ENCODE measurements at regions not wholly inside any gene's neighbourhood (a gene's known extent, or its start where the extent isn't known, plus 50 kb on each side); places are given as distances from the start of the nearest gene placed in this dataset.

GRCh38 chr21:43337901-43338655 lies 88.9 kb downstream of the SIK1 start:
- no peaks in the 10 kb centered on the region for H3K9me3 ChIP-seq (ENCODE audit: insufficient read depth, low read depth, low read length)
- no peaks in the 10 kb centered on the region for H3K36me3 ChIP-seq (ENCODE audit: insufficient read depth, low read depth, low read length)
- peaks cover 2% of the 10 kb centered on the region; the same call in 1 of the 2 replicates for H3K4me1 ChIP-seq (ENCODE audit: insufficient read depth, low read length)
- no peak overlapping the region for H3K27ac ChIP-seq (ENCODE audit: low read length)
- H3K27me3 ChIP-seq (ENCODE audit: insufficient read depth, low read length) = peaks cover 14% of the 10 kb centered on the region
- H3K9ac ChIP-seq (ENCODE audit: low read depth, low read length) = no peak overlapping the region
- no peak overlapping the region for H3K4me3 ChIP-seq (ENCODE audit: low read length)

- H3K9me3 ChIP-seq (ENCODE audit: insufficient read depth, low read depth, low read length) = no peaks in the 10 kb centered on the region
- peaks cover 3% of the 10 kb centered on the region; the same call in 1 of the 2 replicates for H3K4me1 ChIP-seq (ENCODE audit: insufficient read depth, low read length)
- no peak overlapping the region for H3K27ac ChIP-seq (ENCODE audit: low read length)
- H3K27me3 ChIP-seq (ENCODE audit: insufficient read depth, low read length) = peaks cover 14% of the 10 kb centered on the region
- no peak overlapping the region for H3K4me3 ChIP-seq (ENCODE audit: low read length)
- no peaks in the 10 kb centered on the region for H3K36me3 ChIP-seq (ENCODE audit: insufficient read depth, low read depth, low read length)
- H3K9ac ChIP-seq (ENCODE audit: low read depth, low read length) = no peak overlapping the region
Observed at GRCh38 chr21:43335119-43335518, 91.8 kb downstream of the SIK1 start.

- Histone ChIP-seq H3K9ac (ENCODE audit: low read depth, low read length) (no peak overlapping the region), H3K4me1 (ENCODE audit: insufficient read depth, low read length) (peaks cover 3% of the 10 kb centered on the region; the same call in 1 of the 2 replicates), H3K27ac (ENCODE audit: low read length) (no peak overlapping the region), H3K9me3 (ENCODE audit: insufficient read depth, low read depth, low read length) (no peaks in the 10 kb centered on the region), H3K4me3 (ENCODE audit: low read length) (no peak overlapping the region), H3K36me3 (ENCODE audit: insufficient read depth, low read depth, low read length) (no peaks in the 10 kb centered on the region), H3K27me3 (ENCODE audit: insufficient read depth, low read length) (peaks cover 14% of the 10 kb centered on the region)
Observed at GRCh38 chr21:43334214-43334958, 92.5 kb downstream of the SIK1 start.

- Histone ChIP-seq H3K9ac (ENCODE audit: low read depth, low read length) (peak overlapping the region; percentile 16; the same call in 1 of the 2 replicates), H3K9me3 (ENCODE audit: insufficient read depth, low read depth, low read length) (no peaks in the 10 kb centered on the region), H3K27ac (ENCODE audit: low read length) (no peak overlapping the region), H3K36me3 (ENCODE audit: insufficient read depth, low read depth, low read length) (no peaks in the 10 kb centered on the region), H3K4me3 (ENCODE audit: low read length) (peak overlapping the region; percentile 25; the same call in 1 of the 2 replicates), H3K4me1 (ENCODE audit: insufficient read depth, low read length) (peaks cover 4% of the 10 kb centered on the region; the same call in 1 of the 2 replicates), H3K27me3 (ENCODE audit: insufficient read depth, low read length) (peaks cover 14% of the 10 kb centered on the region)
Observed at GRCh38 chr21:43333298-43334062, 93.5 kb downstream of the SIK1 start.

GRCh38 chr21:43332861-43333297 lies 94.1 kb downstream of the SIK1 start:
- H3K4me3 ChIP-seq (ENCODE audit: low read length) = peak overlapping the region; percentile 25; the same call in 1 of the 2 replicates

GRCh38 chr21:43331962-43332828 lies 94.7 kb downstream of the SIK1 start:
- Histone ChIP-seq H3K27me3 (ENCODE audit: insufficient read depth, low read length) (peaks cover 14% of the 10 kb centered on the region), H3K4me1 (ENCODE audit: insufficient read depth, low read length) (peaks cover 7% of the 10 kb centered on the region; the same call in 1 of the 2 replicates), H3K4me3 (ENCODE audit: low read length) (no peak overlapping the region), H3K9ac (ENCODE audit: low read depth, low read length) (no peak overlapping the region), H3K27ac (ENCODE audit: low read length) (no peak overlapping the region), H3K36me3 (ENCODE audit: insufficient read depth, low read depth, low read length) (no peaks in the 10 kb centered on the region), H3K9me3 (ENCODE audit: insufficient read depth, low read depth, low read length) (no peaks in the 10 kb centered on the region)

More at GRCh38 chr21:43332861-43333297, 94.1 kb downstream of the SIK1 start:
- H3K36me3 ChIP-seq (ENCODE audit: insufficient read depth, low read depth, low read length) = no peaks in the 10 kb centered on the region
- peaks cover 14% of the 10 kb centered on the region for H3K27me3 ChIP-seq (ENCODE audit: insufficient read depth, low read length)
- no peak overlapping the region for H3K27ac ChIP-seq (ENCODE audit: low read length)
- H3K9me3 ChIP-seq (ENCODE audit: insufficient read depth, low read depth, low read length) = no peaks in the 10 kb centered on the region
- peak overlapping the region; percentile 16; the same call in 1 of the 2 replicates for H3K9ac ChIP-seq (ENCODE audit: low read depth, low read length)
- H3K4me1 ChIP-seq (ENCODE audit: insufficient read depth, low read length) = peaks cover 7% of the 10 kb centered on the region; the same call in 1 of the 2 replicates

- H3K27me3 ChIP-seq (ENCODE audit: insufficient read depth, low read length) = peaks cover 14% of the 10 kb centered on the region
- H3K9ac ChIP-seq (ENCODE audit: low read depth, low read length) = no peak overlapping the region
- H3K27ac ChIP-seq (ENCODE audit: low read length) = no peak overlapping the region
- H3K4me3 ChIP-seq (ENCODE audit: low read length) = no peak overlapping the region
- no peaks in the 10 kb centered on the region for H3K9me3 ChIP-seq (ENCODE audit: insufficient read depth, low read depth, low read length)
- peaks cover 7% of the 10 kb centered on the region; the same call in 1 of the 2 replicates for H3K4me1 ChIP-seq (ENCODE audit: insufficient read depth, low read length)
- H3K36me3 ChIP-seq (ENCODE audit: insufficient read depth, low read depth, low read length) = no peaks in the 10 kb centered on the region
Observed at GRCh38 chr21:43331111-43331961, 95.6 kb downstream of the SIK1 start.

- Histone ChIP-seq H3K4me1 (ENCODE audit: insufficient read depth, low read length) (peaks cover 7% of the 10 kb centered on the region; the same call in 1 of the 2 replicates), H3K27me3 (ENCODE audit: insufficient read depth, low read length) (peaks cover 14% of the 10 kb centered on the region), H3K9me3 (ENCODE audit: insufficient read depth, low read depth, low read length) (no peaks in the 10 kb centered on the region), H3K27ac (ENCODE audit: low read length) (no peak overlapping the region), H3K36me3 (ENCODE audit: insufficient read depth, low read depth, low read length) (no peaks in the 10 kb centered on the region), H3K4me3 (ENCODE audit: low read length) (no peak overlapping the region), H3K9ac (ENCODE audit: low read depth, low read length) (no peak overlapping the region)
Observed at GRCh38 chr21:43330306-43330881, 96.5 kb downstream of the SIK1 start.

GRCh38 chr21:43329711-43330269 lies 97.1 kb downstream of the SIK1 start:
- Histone ChIP-seq H3K4me1 (ENCODE audit: insufficient read depth, low read length) (peaks cover 7% of the 10 kb centered on the region; the same call in 1 of the 2 replicates), H3K27ac (ENCODE audit: low read length) (no peak overlapping the region)

More at GRCh38 chr21:43329711-43330269, 97.1 kb downstream of the SIK1 start:
- Histone ChIP-seq H3K27me3 (ENCODE audit: insufficient read depth, low read length) (peaks cover 14% of the 10 kb centered on the region), H3K9me3 (ENCODE audit: insufficient read depth, low read depth, low read length) (no peaks in the 10 kb centered on the region), H3K9ac (ENCODE audit: low read depth, low read length) (no peak overlapping the region), H3K4me3 (ENCODE audit: low read length) (no peak overlapping the region), H3K36me3 (ENCODE audit: insufficient read depth, low read depth, low read length) (no peaks in the 10 kb centered on the region)

All from iPS-20b (cell line).